ENCODE measurements at regions not wholly inside any gene's neighbourhood (a gene's known extent, or its start where the extent isn't known, plus 50 kb on each side); places are given as distances from the start of the nearest gene placed in this dataset.

GRCh38 chr2:70381235-70381634, 79.4 kb upstream of the FAM136A start:
- Mint-ChIP-seq H3K4me1 (ENCODE audit: low read depth) (no peaks in the 10 kb centered on the region), H3K36me3 (ENCODE audit: low read depth) (no peaks in the 10 kb centered on the region), H3K27ac (no peak overlapping the region), H3K27me3 (peaks cover 1% of the 10 kb centered on the region), H3K9me3 (no peaks in the 10 kb centered on the region), H3K4me3 (no peak overlapping the region)
- DNase-seq (no peak), ATAC-seq (no peak)
- intact Hi-C loops (cut with micrococcal nuclease): no loop called here
- no peak for TF ChIP-seq CTCF (IDR thresholded peaks at IDR 0.05)
- ChIA-PET POLR2A (no interaction called here), CTCF (no interaction called here)

GRCh38 chr2:70380621-70381020, 78.8 kb upstream of the FAM136A start:
- TF ChIP-seq CTCF (IDR thresholded peaks at IDR 0.05): no peak
- peaks cover 1% of the 10 kb centered on the region for H3K27me3 Mint-ChIP-seq
- intact Hi-C loops (cut with micrococcal nuclease): no loop called here
- no peak overlapping the region for H3K27ac Mint-ChIP-seq
- no peak overlapping the region for H3K4me3 Mint-ChIP-seq
- POLR2A ChIA-PET: no interaction called here
- ATAC-seq (no peak), DNase-seq (no peak)
- no peaks in the 10 kb centered on the region for H3K4me1 Mint-ChIP-seq (ENCODE audit: low read depth)
- CTCF ChIA-PET: no interaction called here
- no peaks in the 10 kb centered on the region for H3K36me3 Mint-ChIP-seq (ENCODE audit: low read depth)
- H3K9me3 Mint-ChIP-seq: no peaks in the 10 kb centered on the region

- Mint-ChIP-seq H3K4me1 (ENCODE audit: low read depth) (no peaks in the 10 kb centered on the region), H3K27ac (no peak overlapping the region), H3K9me3 (no peaks in the 10 kb centered on the region), H3K27me3 (no peaks in the 10 kb centered on the region), H3K4me3 (no peak overlapping the region), H3K36me3 (ENCODE audit: low read depth) (no peaks in the 10 kb centered on the region)
- ChIA-PET CTCF (interaction anchor here (0.6 kb wide), 1 partner anchor 236 kb away, joined by 5 read pairs; no protein-coding TSS in a partner anchor), POLR2A (no interaction called here)
- DNase-seq (no peak), ATAC-seq (no peak)
- TF ChIP-seq CTCF (IDR thresholded peaks at IDR 0.05): no peak
- intact Hi-C loops (cut with micrococcal nuclease): no loop called here
These were observed 72.7 kb upstream of the FAM136A start for GRCh38 chr2:70374616-70375015.

- H3K27me3 Mint-ChIP-seq: no peaks in the 10 kb centered on the region
- intact Hi-C loops (cut with micrococcal nuclease): no loop called here
- no peak for TF ChIP-seq CTCF (IDR thresholded peaks at IDR 0.05)
- CTCF ChIA-PET: interaction anchor here (1.4 kb wide), 1 partner anchor 246 kb away, joined by 3 read pairs; no protein-coding TSS in a partner anchor
- H3K9me3 Mint-ChIP-seq: no peaks in the 10 kb centered on the region
- DNase-seq (no peak), ATAC-seq (no peak)
- no peak overlapping the region for H3K27ac Mint-ChIP-seq
- H3K4me1 Mint-ChIP-seq (ENCODE audit: low read depth): no peaks in the 10 kb centered on the region
- H3K4me3 Mint-ChIP-seq: no peak overlapping the region
- POLR2A ChIA-PET: no interaction called here
- H3K36me3 Mint-ChIP-seq (ENCODE audit: low read depth): no peaks in the 10 kb centered on the region
These were observed 69.9 kb upstream of the FAM136A start for GRCh38 chr2:70371753-70372152.

DNA sequence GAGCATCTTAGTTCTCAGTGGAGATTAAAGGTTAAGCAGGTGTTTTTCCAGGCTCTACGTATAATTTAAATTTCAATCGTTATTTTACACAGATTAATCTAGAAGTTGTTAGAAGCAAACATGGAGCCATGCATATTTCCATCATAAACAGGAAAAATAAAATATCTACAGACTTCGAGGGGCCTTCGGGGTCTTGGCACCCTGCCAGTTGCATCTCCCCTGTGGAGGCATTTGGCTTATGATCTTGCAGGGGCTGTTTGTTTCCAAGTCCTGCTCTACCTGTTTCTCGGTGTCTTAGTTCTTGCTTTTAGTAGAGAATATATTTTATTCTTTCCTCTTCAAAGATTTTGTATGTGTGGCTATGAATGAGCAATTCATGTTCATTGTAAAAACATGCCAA, 67.2 kb upstream of the FAM136A start:
- CTCF ChIA-PET: no interaction called here
- TF ChIP-seq CTCF (IDR thresholded peaks at IDR 0.05): no peak
- ATAC-seq (no peak), DNase-seq (no peak)
- Mint-ChIP-seq H3K4me1 (ENCODE audit: low read depth) (no peaks in the 10 kb centered on the region), H3K27ac (no peak overlapping the region), H3K9me3 (no peaks in the 10 kb centered on the region), H3K4me3 (no peak overlapping the region), H3K36me3 (ENCODE audit: low read depth) (no peaks in the 10 kb centered on the region), H3K27me3 (no peaks in the 10 kb centered on the region)
- POLR2A ChIA-PET: no interaction called here
- intact Hi-C loops (cut with micrococcal nuclease): no loop called here
